Vagina (tissue), 2 donors: ENCODE measurements at regions not wholly inside any gene's neighbourhood (a gene's known extent, or its start where the extent isn't known, plus 50 kb on each side); places are given as distances from the start of the nearest gene placed in this dataset.

ENCODE experiments used
- CTCF ChIP-seq, 3 experiments: fragments of 450-650 bp in 2 of 3; fragments of 200-600 bp in 1 of 3; sonication (generic) in 1 of 3; IDR thresholded peaks; one replicate each; pipeline ENCODE4 v1.5.1; 2017 to 2019; ENCODE audit warnings: antibody characterized with exemption in 3 of 3, mild to moderate bottlenecking in 2 of 3, moderate library complexity in 2 of 3
- POLR2A ChIP-seq, 2 donors: fragments of 450-650 bp; IDR thresholded peaks; one replicate each; pipeline ENCODE4 v1.6.1; 2017; ENCODE audit warnings: antibody characterized with exemption in 2 of 2, mild to moderate bottlenecking in 2 of 2, moderate library complexity in 2 of 2
- POLR2AphosphoS5 ChIP-seq, 2 donors: sonication (generic); formaldehyde crosslinking; IDR thresholded peaks; one replicate each; pipeline ENCODE4 v1.9.0; 2017; ENCODE audit warnings: antibody characterized with exemption in 2 of 2, mild to moderate bottlenecking in 2 of 2, low read depth in 1 of 2; ENCODE audit not compliant: insufficient read depth in 1 of 2

- TF ChIP-seq CTCF (IDR thresholded peaks at IDR 0.05) (no peak), POLR2A (IDR thresholded peaks at IDR 0.05) (no peak), POLR2AphosphoS5 (IDR thresholded peaks at IDR 0.05; ENCODE audit: insufficient read depth in 1 of 2, low read depth in 1 of 2) (no peak)
These were observed 55.1 kb downstream of the IRAG1 start for GRCh38 chr11:10638316-10638925.
